B cell (primary cell): ENCODE measurements at regions not wholly inside any gene's neighbourhood (a gene's known extent, or its start where the extent isn't known, plus 50 kb on each side); places are given as distances from the start of the nearest gene placed in this dataset.
"Not testable (repeated sequence)": the region's sequence is repeated elsewhere in the genome, so short reads cannot be mapped to it uniquely, and the experiment has no call there.

Experiments
- ATAC-seq: fragments of 200-7000 bp; cut with Tn5 transposase; one replicate; pipeline ENCODE4 v1.10.0; 2021; ENCODE audit warnings: low read depth, mild to moderate bottlenecking, moderate number of reproducible peaks, moderate library complexity
- CTCF ChIA-PET: fragments of 350-600 bp; sonication (Branson Sonifier 250); formaldehyde crosslinking; loops from one replicate; lab custom pipeline; 2021; ENCODE audit warnings: antibody characterized with exemption, inconsistent platforms; lab: Charles Lee
- POLR2A ChIA-PET: fragments of 350-600 bp; sonication (Branson Sonifier 250); formaldehyde crosslinking; loops from one replicate; lab custom pipeline; 2021; ENCODE audit warnings: antibody characterized with exemption; lab: Charles Lee
- DNase-seq: peaks from one replicate; pipeline ENCODE4 v3.0.0; 2013
- H2AFZ ChIP-seq: 2 replicates; pipeline ENCODE4 v1.6.1; 2012; ENCODE audit warnings: mild to moderate bottlenecking, low read depth, low read length; ENCODE audit not compliant: insufficient read depth, poor library complexity, severe bottlenecking
- H3K27ac ChIP-seq, 2 donors: 1 replicate in 1 of 2; 2 replicates in 1 of 2; pipeline ENCODE4 v1.5.1; 2012 to 2013; ENCODE audit warnings: low read length in 2 of 2, mild to moderate bottlenecking in 2 of 2, moderate library complexity in 1 of 2
- H3K27me3 ChIP-seq, 4 experiments: fragments of 200-600 bp in 1 of 4; sonication (generic) in 1 of 4; replicated peaks in 1 of 4; 1 replicate in 2 of 4; 2 replicates in 2 of 4; pipeline versions ENCODE4 v1.6.1 to v1.7.0; 2013 to 2016; ENCODE audit warnings: low read length in 3 of 4, mild to moderate bottlenecking in 2 of 4, mixed read lengths in 1 of 4, moderate library complexity in 1 of 4; ENCODE audit not compliant: insufficient read depth in 4 of 4, control insufficient read depth in 3 of 4; ENCODE audit errors: control extremely low read depth in 1 of 4
- H3K36me3 ChIP-seq, 2 experiments: replicated peaks in 1 of 2; 1 replicate in 1 of 2; 2 replicates in 1 of 2; pipeline versions ENCODE4 v1.6.1 to v1.7.1; 2013; ENCODE audit warnings: low read length in 1 of 2; ENCODE audit not compliant: insufficient read depth in 2 of 2, control insufficient read depth in 1 of 2; ENCODE audit errors: control extremely low read depth in 1 of 2, extremely low read depth in 1 of 2
- H3K4me1 ChIP-seq, 2 donors: fragments of 200-600 bp in 1 of 2; sonication (generic) in 1 of 2; 1 replicate in 1 of 2; 2 replicates in 1 of 2; pipeline versions ENCODE4 v1.5.1 to v1.6.1; 2013 to 2017; ENCODE audit warnings: low read length in 2 of 2; ENCODE audit not compliant: control insufficient read depth in 2 of 2, insufficient read depth in 2 of 2
- H3K4me2 ChIP-seq: replicated peaks from 2 replicates; pipeline ENCODE3; 2012; ENCODE audit warnings: mild to moderate bottlenecking, low read depth, low read length; ENCODE audit not compliant: poor library complexity, severe bottlenecking
- H3K4me3 ChIP-seq, 5 experiments: fragments of 200-600 bp in 1 of 5; sonication (generic) in 1 of 5; 1 replicate in 3 of 5; 2 replicates in 2 of 5; pipeline versions ENCODE4 v1.5.1 to v1.7.0; 2011 to 2016; ENCODE audit warnings: low read length in 4 of 5, mild to moderate bottlenecking in 4 of 5, low read depth in 2 of 5, control low read depth in 1 of 5, moderate library complexity in 1 of 5; ENCODE audit not compliant: insufficient read depth in 1 of 5; ENCODE audit errors: control extremely low read depth in 1 of 5, extremely low read depth in 1 of 5
- H3K79me2 ChIP-seq: fragments of 200-600 bp; sonication (generic); one replicate; pipeline ENCODE4 v1.6.0; 2016; ENCODE audit warnings: low read length; ENCODE audit not compliant: control insufficient read depth, insufficient read depth
- H3K9ac ChIP-seq: fragments of 200-600 bp; sonication (generic); 2 replicates; pipeline ENCODE4 v1.6.1; 2017; ENCODE audit warnings: mild to moderate bottlenecking, low read length, moderate library complexity
- H3K9me3 ChIP-seq, 3 donors: one replicate each; pipeline versions ENCODE4 v1.6.1 to v1.7.1; 2013; ENCODE audit warnings: low read length in 2 of 3; ENCODE audit not compliant: control insufficient read depth in 2 of 3, insufficient read depth in 1 of 3; ENCODE audit errors: control extremely low read depth in 1 of 3
- H4K20me1 ChIP-seq: 2 replicates; pipeline ENCODE4 v1.6.0; 2012; ENCODE audit warnings: mild to moderate bottlenecking, low read length; ENCODE audit not compliant: insufficient read depth, control insufficient read depth, poor library complexity, severe bottlenecking
- H3K27ac Mint-ChIP-seq: one replicate; pipeline ENCODE4 v1.8.0; 2021; ENCODE audit warnings: mixed read lengths
- H3K27me3 Mint-ChIP-seq: one replicate; pipeline ENCODE4 v1.8.0; 2021; ENCODE audit warnings: mixed read lengths
- H3K4me1 Mint-ChIP-seq: one replicate; pipeline ENCODE4 v1.8.0; 2021; ENCODE audit warnings: mixed read lengths
- H3K4me3 Mint-ChIP-seq: one replicate; pipeline ENCODE4 v1.8.0; 2021; ENCODE audit warnings: mixed read lengths
- H3K9me3 Mint-ChIP-seq: one replicate; pipeline ENCODE4 v1.8.0; 2022; ENCODE audit warnings: mixed read lengths; ENCODE audit not compliant: insufficient read depth
- CTCF ChIP-seq: fragments of 200-600 bp; IDR thresholded peaks from one replicate; pipeline ENCODE4 v1.8.0; 2022; ENCODE audit warnings: antibody characterized with exemption, mild to moderate bottlenecking
- EZH2 ChIP-seq: IDR thresholded peaks from 2 replicates; pipeline ENCODE4 v1.6.1; 2012; ENCODE audit warnings: borderline replicate concordance, low read depth, mild to moderate bottlenecking, moderate library complexity, low read length; ENCODE audit not compliant: insufficient read depth, poor library complexity, severe bottlenecking
- WGBS: methylation state at CpG from one replicate; pipeline ENCODE4 v1.1.5; 2013; ENCODE audit warnings: missing lambda C conversion rate; ENCODE audit not compliant: insufficient coverage; 5-methylcytosine and 5-hydroxymethylcytosine counted together
- intact Hi-C: fragments of 100-400 bp; cut with micrococcal nuclease; formaldehyde crosslinking; loops from one replicate; pipeline ENCODE4 v1.10.0; 2022

- H3K9me3 Mint-ChIP-seq = peaks cover 6% of the 10 kb centered on the region
- DNase-seq (no peak), ATAC-seq (no peak)
- POLR2A ChIA-PET = no interaction called here
- WGBS = 100% methylated on average over 3 of the region's 4 CpGs
- Histone ChIP-seq H3K79me2 (no peaks in the 10 kb centered on the region), H3K36me3 (no peaks in the 10 kb centered on the region), H3K27ac (no peak overlapping the region), H2AFZ (no peak overlapping the region), H3K4me2 (no peak overlapping the region), H3K4me1 (no peaks in the 10 kb centered on the region), H3K4me3 (no peak overlapping the region), H3K27me3 (peaks cover 0 to 4% (median 0%) of the 10 kb centered on the region in 4 experiments), H3K9me3 (peaks cover 0 to 17% (median 0%) of the 10 kb centered on the region in 3 donors), H4K20me1 (no peaks in the 10 kb centered on the region), H3K9ac (no peak overlapping the region)
- no peak overlapping the region for H3K27ac Mint-ChIP-seq
- intact Hi-C loops = no loop called here
- H3K27me3 Mint-ChIP-seq = peaks cover 8% of the 10 kb centered on the region
- TF ChIP-seq EZH2 (no peak), CTCF (no peak)
- no peaks in the 10 kb centered on the region for H3K4me1 Mint-ChIP-seq
- CTCF ChIA-PET = no interaction called here
- no peak overlapping the region for H3K4me3 Mint-ChIP-seq
Measured at GRCh38 chr20:48035961-48036731, 250.9 kb upstream of the SULF2 start.

- ATAC-seq (no peak), DNase-seq (no peak)
- H3K4me3 ChIP-seq = no peak overlapping the region
- H3K9ac ChIP-seq = no peak overlapping the region
- ChIA-PET CTCF (no interaction called here), POLR2A (no interaction called here)
- H3K4me1 Mint-ChIP-seq = no peaks in the 10 kb centered on the region
- H3K79me2 ChIP-seq = no peaks in the 10 kb centered on the region
- peaks cover 6% of the 10 kb centered on the region for H3K9me3 Mint-ChIP-seq
- H3K27me3 ChIP-seq = no peaks in the 10 kb centered on the region
- intact Hi-C loops = no loop called here
- TF ChIP-seq CTCF (no peak), EZH2 (no peak)
- no peaks in the 10 kb centered on the region for H3K36me3 ChIP-seq
- H3K27me3 Mint-ChIP-seq = peaks cover 4% of the 10 kb centered on the region
- no peak overlapping the region for H3K4me3 Mint-ChIP-seq
- no peaks in the 10 kb centered on the region for H3K4me1 ChIP-seq
- no peak overlapping the region for H2AFZ ChIP-seq
- H4K20me1 ChIP-seq = no peaks in the 10 kb centered on the region
- no peak overlapping the region for H3K27ac ChIP-seq
- H3K4me2 ChIP-seq = no peak overlapping the region
- peaks cover 0 to 12% (median 0%) of the 10 kb centered on the region in 3 donors for H3K9me3 ChIP-seq
- 95% methylated on average over 4 of the region's 6 CpGs for WGBS
- H3K27ac Mint-ChIP-seq = no peak overlapping the region
Measured at GRCh38 chr20:48034751-48035150, 249.5 kb upstream of the SULF2 start.

- H3K4me1 ChIP-seq, H3K4me1 Mint-ChIP-seq, H3K9ac ChIP-seq, H3K27ac Mint-ChIP-seq, H3K9me3 ChIP-seq, H3K27me3 Mint-ChIP-seq, H3K4me3 Mint-ChIP-seq, H3K27me3 ChIP-seq, POLR2A ChIA-PET, H4K20me1 ChIP-seq, DNase-seq, H3K4me2 ChIP-seq, H3K79me2 ChIP-seq, H3K4me3 ChIP-seq, H3K36me3 ChIP-seq, H2AFZ ChIP-seq, H3K9me3 Mint-ChIP-seq, intact Hi-C loops, H3K27ac ChIP-seq, CTCF ChIA-PET, ATAC-seq: not testable (repeated sequence)
- WGBS = 96% methylated on average over 5 of the region's 8 CpGs
Measured at GRCh38 chr20:48033005-48033404, 247.7 kb upstream of the SULF2 start.
